ENCODE measurements at regions not wholly inside any gene's neighbourhood (a gene's known extent, or its start where the extent isn't known, plus 50 kb on each side); places are given as distances from the start of the nearest gene placed in this dataset.

DNA sequence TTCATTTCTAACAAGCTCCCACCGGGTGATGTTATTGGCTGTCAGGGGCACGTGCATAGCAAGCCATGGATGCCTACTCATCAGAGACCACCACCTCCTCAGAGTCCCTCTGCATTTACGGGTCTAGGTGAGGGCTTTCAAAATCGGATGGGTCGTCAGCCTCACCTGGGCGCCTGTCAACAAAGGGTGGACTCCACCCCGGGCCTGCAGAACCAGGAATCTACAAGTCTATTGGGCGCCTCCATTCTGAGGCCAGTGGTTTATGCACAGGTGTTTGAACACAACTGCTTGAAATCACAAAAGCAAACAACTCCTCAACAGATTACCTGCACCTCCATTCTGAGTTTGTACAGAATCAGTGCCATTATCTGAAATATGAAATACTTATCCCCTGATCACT lies 318.9 kb downstream of the PTTG2 start:
- no peak for DNase-seq (ENCODE audit: low spot score)
- TF ChIP-seq, protein P1, sequence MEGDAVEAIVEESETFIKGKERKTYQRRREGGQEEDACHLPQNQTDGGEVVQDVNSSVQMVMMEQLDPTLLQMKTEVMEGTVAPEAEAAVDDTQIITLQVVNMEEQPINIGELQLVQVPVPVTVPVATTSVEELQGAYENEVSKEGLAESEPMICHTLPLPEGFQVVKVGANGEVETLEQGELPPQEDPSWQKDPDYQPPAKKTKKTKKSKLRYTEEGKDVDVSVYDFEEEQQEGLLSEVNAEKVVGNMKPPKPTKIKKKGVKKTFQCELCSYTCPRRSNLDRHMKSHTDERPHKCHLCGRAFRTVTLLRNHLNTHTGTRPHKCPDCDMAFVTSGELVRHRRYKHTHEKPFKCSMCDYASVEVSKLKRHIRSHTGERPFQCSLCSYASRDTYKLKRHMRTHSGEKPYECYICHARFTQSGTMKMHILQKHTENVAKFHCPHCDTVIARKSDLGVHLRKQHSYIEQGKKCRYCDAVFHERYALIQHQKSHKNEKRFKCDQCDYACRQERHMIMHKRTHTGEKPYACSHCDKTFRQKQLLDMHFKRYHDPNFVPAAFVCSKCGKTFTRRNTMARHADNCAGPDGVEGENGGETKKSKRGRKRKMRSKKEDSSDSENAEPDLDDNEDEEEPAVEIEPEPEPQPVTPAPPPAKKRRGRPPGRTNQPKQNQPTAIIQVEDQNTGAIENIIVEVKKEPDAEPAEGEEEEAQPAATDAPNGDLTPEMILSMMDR (IDR thresholded peaks at IDR 0.05; ENCODE audit: extremely low read depth, missing control alignments): no peak

- no peak for DNase-seq (ENCODE audit: low spot score)
- TF ChIP-seq, protein P1 (IDR thresholded peaks at IDR 0.05; ENCODE audit: extremely low read depth, missing control alignments): no peak
Observed at GRCh38 chr4:38279650-38280322, 319.6 kb downstream of the PTTG2 start.

- TF ChIP-seq, protein P1 (IDR thresholded peaks at IDR 0.05; ENCODE audit: extremely low read depth, missing control alignments): no peak
- no peak for DNase-seq (ENCODE audit: low spot score)
Observed at GRCh38 chr4:38280323-38280706, 320.1 kb downstream of the PTTG2 start.

DNA sequence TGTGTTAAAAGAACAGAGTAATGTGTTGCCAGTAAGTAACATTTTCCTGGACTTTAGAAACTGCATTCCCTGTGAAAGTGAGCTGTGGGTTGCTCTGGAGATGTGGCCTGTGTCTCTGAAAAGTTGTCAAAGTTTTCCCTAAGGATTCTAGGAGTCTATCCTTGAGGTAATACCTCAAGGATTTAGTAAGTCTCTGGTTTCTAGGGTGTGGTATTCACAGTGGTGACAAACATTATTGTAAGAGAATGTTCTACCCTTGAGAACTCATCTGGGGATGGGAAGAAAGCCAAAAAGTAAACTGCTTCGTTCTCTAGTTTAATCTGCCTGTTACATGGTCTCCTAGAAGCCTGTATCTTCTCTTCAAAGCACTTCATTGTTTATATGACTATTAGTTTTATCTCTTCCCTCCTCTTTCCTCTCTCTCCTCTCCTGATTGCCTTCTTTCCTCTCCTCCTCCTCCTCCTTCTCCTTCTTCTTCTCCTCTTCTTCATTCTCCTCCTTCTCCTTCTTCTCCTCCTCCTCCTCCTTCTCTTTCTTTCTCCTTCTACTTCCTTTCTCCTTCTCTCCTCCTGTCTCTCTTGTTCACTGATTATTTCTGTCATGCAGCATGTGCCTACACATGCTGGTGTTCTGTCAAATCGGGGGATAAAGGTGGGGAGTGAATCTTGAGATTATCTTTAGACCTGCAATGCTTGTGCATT lies 321.3 kb downstream of the PTTG2 start:
- no peak for DNase-seq (ENCODE audit: low spot score)
- TF ChIP-seq, protein P1 (IDR thresholded peaks at IDR 0.05; ENCODE audit: extremely low read depth, missing control alignments): no peak

DNA sequence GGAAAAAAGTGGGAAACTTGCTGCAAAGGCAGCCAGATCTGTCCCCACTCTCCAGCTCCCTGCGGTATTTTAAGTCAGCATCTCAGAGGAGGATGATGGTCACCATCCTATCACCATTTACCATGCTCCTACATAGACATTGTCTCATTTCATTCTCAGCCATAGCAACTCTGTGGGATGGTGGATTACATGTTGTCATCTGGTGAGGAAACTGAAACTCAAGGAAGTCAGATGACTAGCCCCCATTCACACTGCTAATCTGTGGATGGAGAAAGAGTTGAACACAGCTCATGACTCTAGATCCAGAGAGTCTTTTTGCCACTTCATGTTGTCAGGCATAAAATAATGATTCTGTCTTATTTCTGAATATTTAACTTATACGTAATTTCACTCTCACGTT lies 323.5 kb downstream of the PTTG2 start:
- TF ChIP-seq, protein P1 (IDR thresholded peaks at IDR 0.05; ENCODE audit: extremely low read depth, missing control alignments): no peak
- DNase-seq (ENCODE audit: low spot score): no peak

DNA sequence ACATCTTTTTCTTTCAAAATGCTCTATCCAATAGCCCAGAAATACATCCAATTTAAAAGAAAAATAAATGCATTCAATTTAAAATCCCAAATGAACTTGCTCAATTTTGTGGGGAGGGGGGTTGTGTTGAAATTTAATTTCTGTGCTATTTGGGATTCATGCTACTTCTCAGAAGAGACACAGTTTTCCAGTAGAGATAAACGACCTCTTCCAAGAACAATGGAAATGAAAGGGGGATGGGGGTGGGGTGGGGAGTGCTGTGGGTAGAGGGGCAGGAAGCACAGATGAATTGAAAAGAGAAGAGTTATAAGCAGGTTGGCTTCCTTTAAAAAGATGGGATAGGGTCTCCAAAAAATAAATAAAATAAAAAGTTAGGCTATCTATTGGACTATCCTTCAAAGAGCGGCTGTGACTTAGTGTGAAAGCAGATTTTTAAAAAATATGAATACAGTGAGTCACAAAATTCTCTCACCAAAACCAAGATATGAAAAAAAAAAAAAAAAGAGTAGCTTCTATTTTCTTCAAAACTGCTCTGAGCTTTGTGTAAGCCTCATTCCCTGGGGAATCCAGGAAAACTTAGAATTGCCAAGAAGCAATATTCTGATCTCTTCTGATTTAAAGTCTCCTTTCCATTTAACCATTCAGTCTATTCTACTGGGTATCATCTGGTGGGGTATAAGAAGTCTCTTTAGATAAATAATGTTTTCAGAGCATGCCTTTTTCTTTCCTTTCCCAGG lies 324.3 kb downstream of the PTTG2 start:
- TF ChIP-seq, protein P1 (IDR thresholded peaks at IDR 0.05; ENCODE audit: extremely low read depth, missing control alignments): no peak
- no peak for DNase-seq (ENCODE audit: low spot score)

Data from GM20000 (cell line).